GM18502 (cell line): ENCODE measurements at regions not wholly inside any gene's neighbourhood (a gene's known extent, or its start where the extent isn't known, plus 50 kb on each side); places are given as distances from the start of the nearest gene placed in this dataset.
"Not testable (repeated sequence)": the region's sequence is repeated elsewhere in the genome, so short reads cannot be mapped to it uniquely, and the experiment has no call there.

ENCODE experiments used
- ATAC-seq: cut with Tn5 transposase; IDR thresholded peaks from one replicate; pipeline ENCODE4 v1.9.1; 2021; ENCODE audit warnings: mild to moderate bottlenecking; ENCODE audit not compliant: unreplicated experiment, poor library complexity

DNA sequence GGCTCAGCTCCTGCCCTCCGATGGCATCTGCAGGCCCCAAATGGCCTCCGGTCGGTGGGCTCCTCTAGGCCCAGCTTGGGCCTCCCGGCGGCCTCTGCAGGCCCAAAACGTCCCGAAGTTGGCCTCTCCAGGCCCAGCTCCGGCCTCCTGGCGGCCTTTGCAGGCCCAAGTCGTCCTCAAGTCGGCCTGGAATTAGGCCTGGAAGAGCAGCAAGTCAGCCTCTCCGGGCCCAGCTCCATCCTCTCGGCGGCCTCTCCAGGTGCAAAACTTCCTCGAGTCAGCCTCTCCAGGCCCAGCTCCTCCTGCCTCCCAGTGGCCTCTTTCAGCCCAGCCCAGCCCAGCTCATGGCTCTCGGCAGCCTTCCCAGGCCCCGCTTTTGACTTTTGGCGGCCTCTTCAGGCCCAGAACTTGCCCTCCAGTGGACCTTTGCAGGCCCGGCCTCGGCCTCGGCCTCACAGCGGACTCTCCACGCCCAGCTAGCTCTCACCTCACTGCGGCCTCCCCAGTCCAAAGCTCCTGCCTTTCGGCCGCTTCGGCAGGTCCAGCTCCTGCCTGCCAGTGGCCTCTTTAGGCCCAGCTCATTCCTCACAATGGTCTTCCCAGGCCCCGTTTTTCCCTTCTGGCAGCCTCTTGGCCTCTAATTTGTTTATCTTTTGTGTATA, 357.3 kb downstream of the ZNF37A start:
- ATAC-seq, result not testable (repeated sequence)
